Ovary (tissue), 7 donors: ENCODE measurements at regions not wholly inside any gene's neighbourhood (a gene's known extent, or its start where the extent isn't known, plus 50 kb on each side); places are given as distances from the start of the nearest gene placed in this dataset.

ENCODE experiments used
- DNase-seq, 5 donors: peaks; one replicate each; pipeline ENCODE4 v3.0.0-alpha.2; 2019 to 2020
- H3K27ac ChIP-seq, 2 donors: fragments of 200-600 bp; one replicate each; pipeline versions ENCODE4 v1.5.1 to v1.8.0; 2019 to 2022
- H3K27me3 ChIP-seq: fragments of 200-600 bp; one replicate; pipeline ENCODE4 v1.8.0; 2022
- H3K36me3 ChIP-seq: fragments of 200-600 bp; sonication (generic); one replicate; pipeline ENCODE4 v1.5.1; 2019
- H3K4me1 ChIP-seq: one replicate; pipeline ENCODE4 v1.8.1; 2013; ENCODE audit warnings: mild to moderate bottlenecking, moderate library complexity; ENCODE audit not compliant: insufficient read depth
- H3K4me3 ChIP-seq: fragments of 200-600 bp; sonication (generic); one replicate; pipeline ENCODE4 v1.5.1; 2017
- H3K9me3 ChIP-seq, 2 donors: fragments of 200-600 bp in 1 of 2; sonication (generic) in 1 of 2; one replicate each; pipeline versions ENCODE4 v1.5.1 to v1.8.1; 2013 to 2019; ENCODE audit warnings: mild to moderate bottlenecking in 1 of 2, moderate library complexity in 1 of 2
- EP300 ChIP-seq: sonication (generic); formaldehyde crosslinking; IDR thresholded peaks from one replicate; pipeline ENCODE4 v1.6.1; 2017; ENCODE audit warnings: antibody characterized with exemption
- POLR2A ChIP-seq: fragments of 450-650 bp; IDR thresholded peaks from one replicate; pipeline ENCODE4 v1.6.1; 2017; ENCODE audit warnings: antibody characterized with exemption, mild to moderate bottlenecking, moderate library complexity
- WGBS, 3 donors: extraction: QIAGEN DNeasy Blood & Tissue Kit in 1 of 3; methylation state at CpG; one replicate each; pipeline versions ENCODE4 v1.1.5 to v1.1.7; 2013 to 2017; 5-methylcytosine and 5-hydroxymethylcytosine counted together
- intact Hi-C, 4 donors: fragments of 100-400 bp; cut with DNase I; formaldehyde crosslinking; loops; one replicate each; pipeline versions ENCODE4 v1.11.0 to v1.15.1; 2022 to 2023
- TF ChIP-seq, protein P1 (sequence below), 3 donors: fragments of 450-650 bp in 2 of 3; fragments of 200-600 bp in 1 of 3; IDR thresholded peaks; one replicate each; pipeline versions ENCODE4 v1.5.1 to v1.8.0; 2016 to 2022; ENCODE audit warnings: antibody characterized with exemption in 3 of 3, mild to moderate bottlenecking in 1 of 3
- donor health status: DM: no; HTN: no; CAD: no; lungs with moderate emphysema.
- donor health status: DM: no; HTN: no; CAD: no.
- donor health status: Bipolar disorder and iron deficiency.
- donor health status: DM: no; HTN: no; CAD: no.
- donor health status: DM: yes; HTN: yes; CAD: no.

DNA sequence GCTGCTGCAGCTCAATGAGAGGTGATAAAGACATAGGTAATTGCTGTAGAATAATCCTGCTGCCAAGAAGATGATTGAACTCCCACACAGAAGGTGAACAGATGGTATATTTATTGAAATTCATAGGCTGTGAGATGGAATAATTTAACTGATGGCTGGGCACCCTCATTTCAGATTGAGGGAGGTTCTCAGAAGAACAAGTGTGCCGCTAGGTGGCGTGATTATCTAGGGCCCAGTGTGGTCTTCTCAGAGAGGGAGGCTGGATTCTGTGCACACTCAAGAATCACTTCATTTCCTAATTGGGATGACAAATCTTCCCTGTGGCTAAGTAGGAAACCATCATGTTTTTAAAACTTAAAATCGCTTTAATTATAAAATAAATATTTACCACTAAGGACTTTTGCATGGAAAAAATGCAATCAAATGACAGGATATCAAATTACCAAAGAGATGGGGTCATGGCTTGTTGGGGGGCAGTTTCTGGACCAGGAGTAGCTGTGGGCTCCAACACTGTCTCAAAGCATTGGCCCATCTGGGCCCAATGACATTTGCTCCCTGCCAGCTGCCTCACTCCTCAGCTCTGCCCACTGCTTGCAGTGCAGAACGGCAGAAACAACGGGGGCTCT is 132.3 kb downstream of the SNAPC1 start:
- no peaks in the 10 kb centered on the region for H3K27me3 ChIP-seq
- no peaks in the 10 kb centered on the region for H3K36me3 ChIP-seq
- WGBS, 3 donors = 43 to 45% (median 45%) methylated on average over 5 of the region's 5 CpGs
- TF ChIP-seq, protein P1, sequence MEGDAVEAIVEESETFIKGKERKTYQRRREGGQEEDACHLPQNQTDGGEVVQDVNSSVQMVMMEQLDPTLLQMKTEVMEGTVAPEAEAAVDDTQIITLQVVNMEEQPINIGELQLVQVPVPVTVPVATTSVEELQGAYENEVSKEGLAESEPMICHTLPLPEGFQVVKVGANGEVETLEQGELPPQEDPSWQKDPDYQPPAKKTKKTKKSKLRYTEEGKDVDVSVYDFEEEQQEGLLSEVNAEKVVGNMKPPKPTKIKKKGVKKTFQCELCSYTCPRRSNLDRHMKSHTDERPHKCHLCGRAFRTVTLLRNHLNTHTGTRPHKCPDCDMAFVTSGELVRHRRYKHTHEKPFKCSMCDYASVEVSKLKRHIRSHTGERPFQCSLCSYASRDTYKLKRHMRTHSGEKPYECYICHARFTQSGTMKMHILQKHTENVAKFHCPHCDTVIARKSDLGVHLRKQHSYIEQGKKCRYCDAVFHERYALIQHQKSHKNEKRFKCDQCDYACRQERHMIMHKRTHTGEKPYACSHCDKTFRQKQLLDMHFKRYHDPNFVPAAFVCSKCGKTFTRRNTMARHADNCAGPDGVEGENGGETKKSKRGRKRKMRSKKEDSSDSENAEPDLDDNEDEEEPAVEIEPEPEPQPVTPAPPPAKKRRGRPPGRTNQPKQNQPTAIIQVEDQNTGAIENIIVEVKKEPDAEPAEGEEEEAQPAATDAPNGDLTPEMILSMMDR (IDR thresholded peaks at IDR 0.05) = no peak
- TF ChIP-seq EP300 (no peak), POLR2A (no peak)
- no peak overlapping the region for H3K27ac ChIP-seq
- H3K4me1 ChIP-seq = no peaks in the 10 kb centered on the region
- peak in 4 of 5 donors; percentile 16 to 35 (median 19) for DNase-seq
- H3K9me3 ChIP-seq = no peaks in the 10 kb centered on the region
- intact Hi-C loops = no loop called here
- no peak overlapping the region for H3K4me3 ChIP-seq

GRCh38 chr14:61897300-61897699 is 135.1 kb downstream of the SNAPC1 start:
- no peaks in the 10 kb centered on the region for H3K4me1 ChIP-seq
- H3K27ac ChIP-seq = no peak overlapping the region
- H3K27me3 ChIP-seq = no peaks in the 10 kb centered on the region
- WGBS, 3 donors = 88 to 94% (median 88%) methylated on average over 3 of the region's 3 CpGs
- DNase-seq = no peak
- H3K9me3 ChIP-seq = no peaks in the 10 kb centered on the region
- no peaks in the 10 kb centered on the region for H3K36me3 ChIP-seq
- TF ChIP-seq POLR2A (no peak), EP300 (no peak)
- TF ChIP-seq, protein P1 (IDR thresholded peaks at IDR 0.05) = no peak
- H3K4me3 ChIP-seq = no peak overlapping the region
- intact Hi-C loops = no loop called here

GRCh38 chr14:61898568-61898967 is 136.3 kb downstream of the SNAPC1 start:
- no peak for DNase-seq
- Histone ChIP-seq H3K27me3 (no peaks in the 10 kb centered on the region), H3K36me3 (no peaks in the 10 kb centered on the region), H3K27ac (no peak overlapping the region), H3K4me3 (no peak overlapping the region), H3K9me3 (no peaks in the 10 kb centered on the region), H3K4me1 (no peaks in the 10 kb centered on the region)
- intact Hi-C loops = no loop called here
- TF ChIP-seq EP300 (no peak), POLR2A (no peak)
- TF ChIP-seq, protein P1 (IDR thresholded peaks at IDR 0.05) = no peak
- 73 to 75% (median 74%) methylated on average over 6 of the region's 6 CpGs for WGBS, 3 donors

DNA sequence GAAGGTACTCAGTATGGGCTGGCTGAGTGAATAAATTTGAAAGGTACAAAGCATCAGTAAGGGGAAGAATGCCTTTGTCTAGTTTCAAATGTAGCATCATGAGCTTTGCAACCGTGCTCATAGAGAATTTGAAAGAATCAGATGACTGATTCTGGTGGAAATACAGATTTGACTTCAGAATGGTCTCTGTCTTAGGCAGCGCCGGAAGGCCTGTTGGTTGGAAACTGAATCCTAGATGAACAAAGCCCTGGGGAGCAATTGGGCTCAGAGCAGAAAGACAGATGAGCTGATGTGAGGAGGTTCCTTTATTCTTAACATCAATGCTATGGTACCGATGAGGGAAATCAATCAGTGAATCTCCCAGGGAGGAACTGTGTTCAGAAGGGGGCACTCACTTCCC is 137.3 kb downstream of the SNAPC1 start:
- Histone ChIP-seq H3K9me3 (no peaks in the 10 kb centered on the region), H3K4me1 (no peaks in the 10 kb centered on the region), H3K27ac (no peak overlapping the region), H3K27me3 (no peaks in the 10 kb centered on the region), H3K36me3 (no peaks in the 10 kb centered on the region), H3K4me3 (no peak overlapping the region)
- WGBS, 3 donors = 73 to 86% (median 84%) methylated on average over 4 of the region's 4 CpGs
- intact Hi-C loops = no loop called here
- TF ChIP-seq POLR2A = no peak
- TF ChIP-seq, protein P1 (IDR thresholded peaks at IDR 0.05) = no peak
- no peak for TF ChIP-seq EP300
- DNase-seq = no peak
